H1 (cell line): ENCODE measurements at regions not wholly inside any gene's neighbourhood (a gene's known extent, or its start where the extent isn't known, plus 50 kb on each side); places are given as distances from the start of the nearest gene placed in this dataset.

Source experiments
- CTCF ChIA-PET: fragments of 300-600 bp; sonication (Branson Sonifier 250); formaldehyde crosslinking; loops from one replicate; lab custom pipeline; 2021; ENCODE audit not compliant: partially characterized antibody; lab: Charles Lee
- POLR2A ChIA-PET: fragments of 300-600 bp; sonication (Branson Sonifier 250); formaldehyde crosslinking; loops from one replicate; lab custom pipeline; 2021; ENCODE audit warnings: inconsistent platforms; ENCODE audit not compliant: partially characterized antibody; lab: Charles Lee
- DNase-seq, 2 experiments: peaks; one replicate each; pipeline versions ENCODE4 v3.0.0 to v3.0.0-alpha.2; 2010 to 2022; ENCODE audit warnings: low spot score in 2 of 2, low read depth in 1 of 2, mixed read lengths in 1 of 2
- FAIRE-seq: peaks from 2 replicates; lab custom pipeline; 2011; peaks lifted over from hg19 to GRCh38; lab: Jason Lieb, UNC
- H2AFZ ChIP-seq: 2 replicates; pipeline ENCODE4 v1.8.1; 2012; ENCODE audit warnings: low read length, inconsistent platforms
- H2AK5ac ChIP-seq: 2 replicates; pipeline ENCODE4 v1.6.1; 2013; ENCODE audit warnings: low read depth, low read length
- H2BK120ac ChIP-seq: replicated peaks from 2 replicates; pipeline ENCODE3; 2013; ENCODE audit warnings: low read depth, low read length, inconsistent platforms
- H2BK12ac ChIP-seq: 2 replicates; pipeline ENCODE4 v1.6.1; 2013; ENCODE audit warnings: low read depth, low read length
- H2BK15ac ChIP-seq: 2 replicates; pipeline ENCODE4 v1.6.1; 2013; ENCODE audit warnings: low read length
- H2BK20ac ChIP-seq: 2 replicates; pipeline ENCODE4 v1.6.1; 2013; ENCODE audit warnings: low read length
- H2BK5ac ChIP-seq: 2 replicates; pipeline ENCODE4 v1.6.1; 2013; ENCODE audit warnings: low read depth, low read length
- H3K14ac ChIP-seq: 2 replicates; pipeline ENCODE4 v1.6.1; 2013; ENCODE audit warnings: inconsistent platforms; ENCODE audit not compliant: insufficient read length
- H3K18ac ChIP-seq: 2 replicates; pipeline ENCODE4 v1.6.1; 2013; ENCODE audit warnings: low read length; ENCODE audit errors: extremely low read depth
- H3K23ac ChIP-seq: 2 replicates; pipeline ENCODE4 v1.6.1; 2013; ENCODE audit warnings: inconsistent platforms; ENCODE audit not compliant: insufficient read length
- H3K23me2 ChIP-seq: 2 replicates; pipeline ENCODE4 v1.6.1; 2013; ENCODE audit warnings: low read depth, low read length
- H3K27ac ChIP-seq: 2 replicates; pipeline ENCODE4 v1.6.1; 2011; ENCODE audit warnings: low read depth, low read length, inconsistent platforms
- H3K27me3 ChIP-seq, 4 experiments: replicated peaks in 1 of 4; 1 replicate in 1 of 4; 2 replicates in 3 of 4; pipeline versions ENCODE4 v1.6.1 to v1.8.1; 2011 to 2013; ENCODE audit warnings: low read length in 3 of 4, mild to moderate bottlenecking in 3 of 4, inconsistent platforms in 2 of 4, mixed read lengths in 2 of 4, moderate library complexity in 1 of 4; ENCODE audit not compliant: control insufficient read depth in 3 of 4, insufficient read depth in 3 of 4; ENCODE audit errors: extremely low read depth in 1 of 4
- H3K36me3 ChIP-seq, 4 experiments: 2 replicates each; pipeline versions ENCODE4 v1.6.1 to v1.8.1; 2011 to 2013; ENCODE audit warnings: mild to moderate bottlenecking in 4 of 4, low read length in 3 of 4, moderate library complexity in 2 of 4, control low read depth in 1 of 4, inconsistent platforms in 1 of 4; ENCODE audit not compliant: insufficient read depth in 4 of 4, control insufficient read depth in 2 of 4
- H3K4ac ChIP-seq: replicated peaks from 2 replicates; pipeline ENCODE3; 2013; ENCODE audit warnings: low read length, low read depth, mixed read lengths, inconsistent platforms; ENCODE audit not compliant: insufficient read length
- H3K4me1 ChIP-seq, 4 experiments: replicated peaks in 1 of 4; 1 replicate in 1 of 4; 2 replicates in 3 of 4; pipeline versions ENCODE4 v1.6.1 to v1.8.1; 2011 to 2013; ENCODE audit warnings: low read length in 3 of 4, inconsistent platforms in 2 of 4, mixed read lengths in 1 of 4; ENCODE audit not compliant: insufficient read depth in 4 of 4, control insufficient read depth in 3 of 4
- H3K4me2 ChIP-seq, 2 experiments: 2 replicates each; pipeline versions ENCODE4 v1.6.1 to v1.8.1; 2011 to 2013; ENCODE audit warnings: low read depth in 2 of 2, low read length in 2 of 2, control low read depth in 1 of 2, inconsistent platforms in 1 of 2, mild to moderate bottlenecking in 1 of 2; ENCODE audit not compliant: insufficient read depth in 1 of 2
- H3K4me3 ChIP-seq, 4 experiments: fragments of 200-600, 300-600 bp in 1 of 4; sonication (generic), shearing (Covaris generic), sonication (Bioruptor Twin) in 1 of 4; 2 replicates each; pipeline versions ENCODE4 v1.5.1 to v1.8.1; 2011 to 2016; ENCODE audit warnings: low read length in 4 of 4, low read depth in 3 of 4, control low read depth in 2 of 4, inconsistent platforms in 2 of 4, mild to moderate bottlenecking in 2 of 4, mixed read lengths in 1 of 4, moderate library complexity in 1 of 4; ENCODE audit not compliant: insufficient read depth in 2 of 4; ENCODE audit errors: extremely low read depth in 1 of 4
- H3K56ac ChIP-seq: replicated peaks from 2 replicates; pipeline ENCODE3; 2013; ENCODE audit warnings: low read depth, mild to moderate bottlenecking, mixed read lengths, low read length, inconsistent platforms; ENCODE audit not compliant: insufficient read length
- H3K79me1 ChIP-seq: 2 replicates; pipeline ENCODE4 v1.6.1; 2013; ENCODE audit warnings: low read depth, low read length, control low read depth
- H3K79me2 ChIP-seq, 2 experiments: 2 replicates each; pipeline versions ENCODE4 v1.6.1 to v1.8.1; 2012 to 2013; ENCODE audit warnings: low read length in 2 of 2, mild to moderate bottlenecking in 2 of 2, inconsistent platforms in 1 of 2; ENCODE audit not compliant: insufficient read depth in 2 of 2, control insufficient read depth in 1 of 2
- H3K9ac ChIP-seq, 4 experiments: replicated peaks in 1 of 4; 1 replicate in 1 of 4; 2 replicates in 3 of 4; pipeline versions ENCODE4 v1.6.1 to v1.8.1; 2011 to 2013; ENCODE audit warnings: low read depth in 3 of 4, low read length in 3 of 4, control low read depth in 2 of 4, mild to moderate bottlenecking in 2 of 4, moderate library complexity in 2 of 4, inconsistent platforms in 1 of 4; ENCODE audit errors: extremely low read depth in 1 of 4
- H3K9me3 ChIP-seq, 2 experiments: 2 replicates each; pipeline versions ENCODE4 v1.6.1 to v1.8.1; 2012 to 2013; ENCODE audit warnings: mild to moderate bottlenecking in 2 of 2, moderate library complexity in 2 of 2, control low read depth in 1 of 2, inconsistent platforms in 1 of 2, low read depth in 1 of 2, low read length in 1 of 2, mixed read lengths in 1 of 2; ENCODE audit not compliant: insufficient read depth in 2 of 2
- H4K20me1 ChIP-seq, 2 experiments: replicated peaks in 1 of 2; 2 replicates each; pipeline versions ENCODE3 to v1.8.1; 2011 to 2013; ENCODE audit warnings: inconsistent platforms in 2 of 2, low read length in 2 of 2, mild to moderate bottlenecking in 1 of 2; ENCODE audit not compliant: insufficient read depth in 2 of 2, control insufficient read depth in 1 of 2
- H4K5ac ChIP-seq: 2 replicates; pipeline ENCODE4 v1.6.1; 2013; ENCODE audit warnings: low read length, low read depth, mixed read lengths, inconsistent platforms; ENCODE audit not compliant: insufficient read length
- H4K8ac ChIP-seq: 2 replicates; pipeline ENCODE4 v1.8.0; 2013; ENCODE audit warnings: mild to moderate bottlenecking, moderate library complexity, low read length, inconsistent platforms; ENCODE audit not compliant: insufficient read depth; ENCODE audit errors: extremely low read depth
- H4K91ac ChIP-seq: replicated peaks from 2 replicates; pipeline ENCODE3; 2013; ENCODE audit warnings: low read length, mixed read lengths, inconsistent platforms; ENCODE audit not compliant: insufficient read length
- CBX5 ChIP-seq: fragments of 300-800, 300-1000 bp; sonication (generic); IDR thresholded peaks from 2 replicates; pipeline ENCODE4 v1.7.1; 2016; ENCODE audit warnings: antibody characterized with exemption, low read length, low read depth
- RAD21 ChIP-seq, 2 experiments: IDR thresholded peaks in 1 of 2; conservative IDR thresholded peaks in 1 of 2; 2 replicates each; pipeline ENCODE4 v1.6.1; 2011; ENCODE audit warnings: low read depth in 2 of 2, low read length in 2 of 2, improper control_type of control experiment in 1 of 2, inconsistent platforms in 1 of 2, mild to moderate bottlenecking in 1 of 2, moderate library complexity in 1 of 2
- WGBS, 2 experiments: shearing (Covaris generic) in 1 of 2; methylation state at CpG; one replicate each; pipeline versions ENCODE4 v1.1.6 to v1.1.7; 2013 to 2015; ENCODE audit warnings: low lambda C conversion rate in 2 of 2, mixed read lengths in 2 of 2, inconsistent platforms in 1 of 2, low coverage in 1 of 2, missing lambda C conversion rate in 1 of 2; ENCODE audit not compliant: insufficient replicate concordance in 2 of 2, insufficient coverage in 1 of 2, insufficient read length in 1 of 2; ENCODE audit errors: extremely low coverage in 1 of 2, missing lambda C conversion rate in 1 of 2; 5-methylcytosine and 5-hydroxymethylcytosine counted together
- TF ChIP-seq, protein P1 (sequence below), 3 experiments: IDR thresholded peaks; 1 replicate in 2 of 3; 2 replicates in 1 of 3; pipeline versions ENCODE4 v1.5.1 to v1.6.1; 2011; ENCODE audit warnings: low read length in 3 of 3, mild to moderate bottlenecking in 3 of 3, inconsistent platforms in 2 of 3, low read depth in 1 of 3, moderate library complexity in 1 of 3; ENCODE audit not compliant: insufficient read depth in 1 of 3; ENCODE audit errors: control extremely low read depth in 1 of 3

DNA sequence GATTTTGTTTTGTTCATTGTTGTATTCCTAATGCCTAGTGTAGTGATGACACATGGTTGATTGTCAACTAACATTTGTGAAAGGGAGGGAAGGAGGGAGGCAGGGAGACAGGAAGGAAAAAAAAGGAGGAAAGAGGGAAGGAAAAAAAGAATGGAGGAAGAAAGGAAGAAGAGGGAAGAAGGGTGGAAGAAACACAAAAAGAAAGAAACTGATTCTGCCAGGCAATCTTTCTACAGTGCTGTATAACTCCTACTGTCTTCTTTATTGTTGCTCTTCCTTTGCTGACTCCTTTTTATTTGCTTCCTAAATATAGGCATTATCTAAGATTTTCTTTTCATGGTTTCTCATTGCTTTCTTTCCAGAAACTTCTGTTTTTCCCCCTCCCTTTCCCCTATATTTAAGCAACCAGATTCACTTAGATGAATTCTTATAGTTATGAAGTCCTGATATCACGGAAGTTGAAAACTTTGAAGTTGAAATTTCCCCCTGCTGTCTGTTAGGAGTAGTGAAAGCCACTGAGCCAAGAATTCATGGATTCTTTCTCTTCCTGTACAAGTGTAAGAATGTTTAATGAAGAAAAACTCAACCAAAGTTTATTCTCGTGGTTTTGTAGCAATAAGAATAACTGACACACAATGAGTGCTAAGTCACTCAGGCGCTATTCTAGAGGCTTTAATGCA is 305.1 kb upstream of the FSHR start:
- Histone ChIP-seq H3K56ac (no peak overlapping the region), H3K79me2 (no peaks in the 10 kb centered on the region), H2BK20ac (no peak overlapping the region), H3K27me3 (no peaks in the 10 kb centered on the region), H3K9ac (no peak overlapping the region), H3K14ac (no peak overlapping the region), H2AK5ac (no peak overlapping the region), H3K79me1 (no peaks in the 10 kb centered on the region), H3K18ac (no peak overlapping the region), H3K27ac (no peak overlapping the region), H4K91ac (no peak overlapping the region), H2BK12ac (no peak overlapping the region), H2BK15ac (no peak overlapping the region), H3K4me3 (no peak overlapping the region), H2BK5ac (no peak overlapping the region), H4K8ac (no peak overlapping the region), H3K4ac (no peak overlapping the region), H3K23ac (no peak overlapping the region), H3K4me1 (no peaks in the 10 kb centered on the region), H3K4me2 (no peak overlapping the region), H3K36me3 (no peaks in the 10 kb centered on the region), H3K23me2 (no peaks in the 10 kb centered on the region; the same call in 1 of the 2 replicates), H4K5ac (no peak overlapping the region), H2BK120ac (no peak overlapping the region), H2AFZ (peak overlapping the region; percentile 43; the same call in 1 of the 2 replicates), H4K20me1 (no peaks in the 10 kb centered on the region), H3K9me3 (no peaks in the 10 kb centered on the region)
- ChIA-PET POLR2A (no interaction called here), CTCF (interaction anchor here (0.7 to 1.0 kb wide), 4 partner anchors 9 to 594 kb away, joined by 4 to 7 read pairs (median 4); no protein-coding TSS in a partner anchor)
- FAIRE-seq (no peak), DNase-seq (no peak)
- 90% methylated on average over 3 of the region's 3 CpGs; no CpG with 5 or more reads in 1 of the 2 experiments for WGBS, 2 experiments
- TF ChIP-seq RAD21 (IDR thresholded peaks at IDR 0.05 in 1 of 2, conservative IDR thresholded peaks at IDR 0.05 in 1 of 2; ENCODE audit: low read depth in 2 of 2, low read length in 2 of 2) (0 out of 4 replicates have a peak, but pooled peaks of 1 of the 2 experiments have one; percentile 1), CBX5 (no peak)
- TF ChIP-seq, protein P1, sequence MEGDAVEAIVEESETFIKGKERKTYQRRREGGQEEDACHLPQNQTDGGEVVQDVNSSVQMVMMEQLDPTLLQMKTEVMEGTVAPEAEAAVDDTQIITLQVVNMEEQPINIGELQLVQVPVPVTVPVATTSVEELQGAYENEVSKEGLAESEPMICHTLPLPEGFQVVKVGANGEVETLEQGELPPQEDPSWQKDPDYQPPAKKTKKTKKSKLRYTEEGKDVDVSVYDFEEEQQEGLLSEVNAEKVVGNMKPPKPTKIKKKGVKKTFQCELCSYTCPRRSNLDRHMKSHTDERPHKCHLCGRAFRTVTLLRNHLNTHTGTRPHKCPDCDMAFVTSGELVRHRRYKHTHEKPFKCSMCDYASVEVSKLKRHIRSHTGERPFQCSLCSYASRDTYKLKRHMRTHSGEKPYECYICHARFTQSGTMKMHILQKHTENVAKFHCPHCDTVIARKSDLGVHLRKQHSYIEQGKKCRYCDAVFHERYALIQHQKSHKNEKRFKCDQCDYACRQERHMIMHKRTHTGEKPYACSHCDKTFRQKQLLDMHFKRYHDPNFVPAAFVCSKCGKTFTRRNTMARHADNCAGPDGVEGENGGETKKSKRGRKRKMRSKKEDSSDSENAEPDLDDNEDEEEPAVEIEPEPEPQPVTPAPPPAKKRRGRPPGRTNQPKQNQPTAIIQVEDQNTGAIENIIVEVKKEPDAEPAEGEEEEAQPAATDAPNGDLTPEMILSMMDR (IDR thresholded peaks at IDR 0.05; ENCODE audit: control extremely low read depth in 1 of 3, insufficient read depth in 1 of 3, low read depth in 1 of 3, low read length in 3 of 3) = peak in 1 of 3 experiments; percentile 14; a peak in 1 of 4 replicates
